ENCODE measurements at regions not wholly inside any gene's neighbourhood (a gene's known extent, or its start where the extent isn't known, plus 50 kb on each side); places are given as distances from the start of the nearest gene placed in this dataset.

- TF ChIP-seq RAD21 (IDR thresholded peaks at IDR 0.05; ENCODE audit: low read depth) (no peak), ELF1 (IDR thresholded peaks at IDR 0.05; ENCODE audit: borderline replicate concordance, low read depth) (no peak), ZFX (IDR thresholded peaks at IDR 0.05) (no peak), YY1 (IDR thresholded peaks at IDR 0.05; ENCODE audit: extremely low read depth, insufficient replicate concordance, low read depth, low read length) (no peak), EZH2 (IDR thresholded peaks at IDR 0.05) (no peak), ZBTB33 (IDR thresholded peaks at IDR 0.05; ENCODE audit: extremely low read depth, insufficient replicate concordance, low read length) (no peak), POLR2A (IDR thresholded peaks at IDR 0.05; ENCODE audit: borderline replicate concordance, extremely low read depth, insufficient read depth, insufficient read length) (no peak)
- TF ChIP-seq, protein P1, sequence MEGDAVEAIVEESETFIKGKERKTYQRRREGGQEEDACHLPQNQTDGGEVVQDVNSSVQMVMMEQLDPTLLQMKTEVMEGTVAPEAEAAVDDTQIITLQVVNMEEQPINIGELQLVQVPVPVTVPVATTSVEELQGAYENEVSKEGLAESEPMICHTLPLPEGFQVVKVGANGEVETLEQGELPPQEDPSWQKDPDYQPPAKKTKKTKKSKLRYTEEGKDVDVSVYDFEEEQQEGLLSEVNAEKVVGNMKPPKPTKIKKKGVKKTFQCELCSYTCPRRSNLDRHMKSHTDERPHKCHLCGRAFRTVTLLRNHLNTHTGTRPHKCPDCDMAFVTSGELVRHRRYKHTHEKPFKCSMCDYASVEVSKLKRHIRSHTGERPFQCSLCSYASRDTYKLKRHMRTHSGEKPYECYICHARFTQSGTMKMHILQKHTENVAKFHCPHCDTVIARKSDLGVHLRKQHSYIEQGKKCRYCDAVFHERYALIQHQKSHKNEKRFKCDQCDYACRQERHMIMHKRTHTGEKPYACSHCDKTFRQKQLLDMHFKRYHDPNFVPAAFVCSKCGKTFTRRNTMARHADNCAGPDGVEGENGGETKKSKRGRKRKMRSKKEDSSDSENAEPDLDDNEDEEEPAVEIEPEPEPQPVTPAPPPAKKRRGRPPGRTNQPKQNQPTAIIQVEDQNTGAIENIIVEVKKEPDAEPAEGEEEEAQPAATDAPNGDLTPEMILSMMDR (IDR thresholded peaks at IDR 0.05 in 2 of 3, conservative IDR thresholded peaks at IDR 0.05 in 1 of 3; ENCODE audit: borderline replicate concordance in 1 of 3, insufficient read depth in 1 of 3, low read depth in 2 of 3, low read length in 2 of 3), result no peak
- TF ChIP-seq, protein P2, sequence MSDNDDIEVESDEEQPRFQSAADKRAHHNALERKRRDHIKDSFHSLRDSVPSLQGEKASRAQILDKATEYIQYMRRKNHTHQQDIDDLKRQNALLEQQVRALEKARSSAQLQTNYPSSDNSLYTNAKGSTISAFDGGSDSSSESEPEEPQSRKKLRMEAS (IDR thresholded peaks at IDR 0.05), result no peak
These were observed 289.7 kb downstream of the AJAP1 start for GRCh38 chr1:4944072-4944471.

Data from HCT116 (cell line).